Neural progenitor cell (in vitro differentiated cells): ENCODE measurements at regions not wholly inside any gene's neighbourhood (a gene's known extent, or its start where the extent isn't known, plus 50 kb on each side); places are given as distances from the start of the nearest gene placed in this dataset.

Experiments used
- EZH2phosphoT487 ChIP-seq: fragments of 200-600 bp; sonication (generic); IDR thresholded peaks from 2 replicates; pipeline ENCODE4 v1.6.1; 2017; ENCODE audit warnings: antibody characterized with exemption
- TF ChIP-seq, protein P1 (sequence below): fragments of 200-600 bp; sonication (generic); IDR thresholded peaks from 2 replicates; pipeline ENCODE4 v1.5.1; 2017; ENCODE audit warnings: antibody characterized with exemption, mild to moderate bottlenecking

DNA sequence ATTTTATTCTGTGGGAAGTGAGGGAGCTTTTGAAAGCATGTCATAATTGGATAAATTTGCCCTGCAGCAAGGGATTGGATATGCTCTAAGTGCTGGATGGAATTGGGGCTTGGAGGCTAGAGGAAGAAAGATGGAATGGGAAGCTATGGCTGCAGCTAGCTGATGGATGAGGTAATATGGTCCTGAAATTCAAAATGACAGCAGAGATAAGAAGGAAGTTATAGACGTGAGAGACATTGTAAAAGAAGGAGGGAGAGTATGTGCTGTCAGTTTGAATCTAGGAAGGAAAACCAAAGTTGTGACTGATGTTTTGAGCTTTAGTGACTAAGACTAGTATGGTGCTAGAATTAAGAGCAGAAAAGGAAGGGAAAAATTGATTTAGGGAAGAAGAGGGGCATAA, 299.9 kb upstream of the SPAG17 start:
- TF ChIP-seq, protein P1, sequence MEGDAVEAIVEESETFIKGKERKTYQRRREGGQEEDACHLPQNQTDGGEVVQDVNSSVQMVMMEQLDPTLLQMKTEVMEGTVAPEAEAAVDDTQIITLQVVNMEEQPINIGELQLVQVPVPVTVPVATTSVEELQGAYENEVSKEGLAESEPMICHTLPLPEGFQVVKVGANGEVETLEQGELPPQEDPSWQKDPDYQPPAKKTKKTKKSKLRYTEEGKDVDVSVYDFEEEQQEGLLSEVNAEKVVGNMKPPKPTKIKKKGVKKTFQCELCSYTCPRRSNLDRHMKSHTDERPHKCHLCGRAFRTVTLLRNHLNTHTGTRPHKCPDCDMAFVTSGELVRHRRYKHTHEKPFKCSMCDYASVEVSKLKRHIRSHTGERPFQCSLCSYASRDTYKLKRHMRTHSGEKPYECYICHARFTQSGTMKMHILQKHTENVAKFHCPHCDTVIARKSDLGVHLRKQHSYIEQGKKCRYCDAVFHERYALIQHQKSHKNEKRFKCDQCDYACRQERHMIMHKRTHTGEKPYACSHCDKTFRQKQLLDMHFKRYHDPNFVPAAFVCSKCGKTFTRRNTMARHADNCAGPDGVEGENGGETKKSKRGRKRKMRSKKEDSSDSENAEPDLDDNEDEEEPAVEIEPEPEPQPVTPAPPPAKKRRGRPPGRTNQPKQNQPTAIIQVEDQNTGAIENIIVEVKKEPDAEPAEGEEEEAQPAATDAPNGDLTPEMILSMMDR = no peak
- TF ChIP-seq EZH2phosphoT487 = no peak
